HG02763 (cell line): ENCODE measurements at regions not wholly inside any gene's neighbourhood (a gene's known extent, or its start where the extent isn't known, plus 50 kb on each side); places are given as distances from the start of the nearest gene placed in this dataset.
"Not testable (repeated sequence)": the region's sequence is repeated elsewhere in the genome, so short reads cannot be mapped to it uniquely, and the experiment has no call there.

ENCODE experiments used
- ATAC-seq: cut with Tn5 transposase; IDR thresholded peaks from one replicate; pipeline ENCODE4 v1.9.1; 2021; ENCODE audit warnings: mild to moderate bottlenecking, moderate library complexity; ENCODE audit not compliant: unreplicated experiment

DNA sequence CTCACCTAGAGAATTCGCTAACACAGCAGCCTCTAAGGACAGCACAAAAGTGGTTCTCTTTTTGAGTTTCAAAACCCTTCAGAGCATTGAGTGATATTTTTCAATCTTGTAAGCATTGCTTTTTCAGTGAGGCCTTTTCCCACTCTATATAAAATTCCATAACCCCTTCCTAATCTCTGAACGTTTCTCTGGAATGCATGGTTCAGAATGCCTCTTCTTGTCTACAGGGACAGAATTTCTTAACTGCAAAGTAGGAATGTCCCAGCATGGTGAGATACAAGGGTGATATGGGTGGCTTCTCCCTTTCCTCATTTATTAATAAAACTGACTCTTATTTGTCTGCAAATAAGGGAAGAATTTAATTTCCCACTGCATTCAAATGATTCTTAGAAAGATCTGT lies 377.9 kb downstream of the LTN1 start:
- no peak for ATAC-seq

- no peak for ATAC-seq
Observed at GRCh38 chr21:28608646-28609045, 384.0 kb downstream of the LTN1 start.

DNA sequence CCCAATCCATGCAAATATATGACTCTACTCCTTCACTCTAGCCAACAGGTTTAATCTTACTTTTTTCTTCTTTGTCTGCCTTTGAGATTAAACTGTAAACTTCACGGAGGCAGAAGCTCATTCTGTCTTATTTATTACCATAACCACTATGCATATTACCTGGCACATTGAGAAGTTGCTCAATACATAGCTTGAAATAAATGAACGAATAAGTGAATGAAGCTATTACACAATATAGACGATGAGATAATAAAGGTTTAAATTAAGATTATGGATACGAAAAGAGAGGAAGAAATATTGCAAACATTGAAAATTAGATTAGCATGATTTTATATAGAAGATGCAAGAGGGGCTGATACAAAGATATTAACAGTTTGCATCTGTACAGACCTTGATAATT lies 385.1 kb downstream of the LTN1 start:
- no peak for ATAC-seq

DNA sequence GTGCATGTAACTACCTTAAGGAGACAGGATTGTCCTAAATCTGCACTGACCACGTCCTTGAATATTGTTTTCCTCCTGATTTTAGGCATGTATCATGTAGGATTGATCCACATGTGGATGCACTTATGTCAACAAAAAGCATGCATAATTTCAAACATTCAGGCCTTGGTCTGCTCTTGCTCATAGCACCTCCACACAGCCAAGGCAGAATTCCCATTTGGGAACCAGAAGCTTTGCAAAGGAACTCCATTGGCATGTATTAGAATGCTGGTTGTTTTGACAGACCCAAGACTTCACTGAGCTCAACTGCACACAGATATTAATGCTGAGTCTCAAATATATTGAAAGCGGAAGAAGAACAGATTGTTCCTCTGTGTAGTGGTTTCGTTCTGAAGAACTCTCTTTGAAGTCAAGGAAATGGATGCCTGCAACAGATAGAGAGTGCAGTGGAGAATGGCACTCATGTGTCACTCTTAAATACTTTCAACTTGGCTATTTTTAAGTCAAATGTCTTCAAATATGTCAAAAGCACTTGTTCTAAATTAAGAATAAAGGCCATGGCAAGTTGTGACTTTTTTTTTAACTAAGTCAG lies 387.6 kb downstream of the LTN1 start:
- ATAC-seq, result peak; percentile 85

GRCh38 chr21:28602546-28602945 lies 390.1 kb downstream of the LTN1 start:
- no peak for ATAC-seq

- no peak for ATAC-seq
Observed at GRCh38 chr21:28598214-28598613, 394.5 kb downstream of the LTN1 start.

GRCh38 chr21:28592205-28592865 lies 400.3 kb downstream of the LTN1 start:
- ATAC-seq, result no peak

DNA sequence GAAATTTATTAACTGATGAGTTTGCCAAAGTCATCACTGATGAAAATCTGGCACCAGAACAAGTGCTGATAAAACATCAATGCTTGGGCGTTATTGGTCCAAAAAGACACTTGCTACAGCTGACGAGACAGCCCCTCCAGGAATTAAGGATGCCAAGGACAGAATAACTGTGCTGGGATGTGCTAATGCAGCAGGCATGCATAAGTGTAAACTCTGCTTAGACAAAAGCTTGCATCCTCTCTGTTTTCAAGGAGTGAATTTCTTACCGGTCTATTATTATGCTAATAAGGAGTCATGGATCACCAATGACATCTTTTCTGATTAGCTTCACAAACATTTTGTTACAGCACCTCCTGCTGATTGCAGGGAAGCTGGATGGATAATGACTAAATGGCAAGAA lies 402.0 kb downstream of the LTN1 start:
- ATAC-seq, result no peak

- no peak for ATAC-seq
Observed at GRCh38 chr21:28590026-28590425, 402.7 kb downstream of the LTN1 start.

DNA sequence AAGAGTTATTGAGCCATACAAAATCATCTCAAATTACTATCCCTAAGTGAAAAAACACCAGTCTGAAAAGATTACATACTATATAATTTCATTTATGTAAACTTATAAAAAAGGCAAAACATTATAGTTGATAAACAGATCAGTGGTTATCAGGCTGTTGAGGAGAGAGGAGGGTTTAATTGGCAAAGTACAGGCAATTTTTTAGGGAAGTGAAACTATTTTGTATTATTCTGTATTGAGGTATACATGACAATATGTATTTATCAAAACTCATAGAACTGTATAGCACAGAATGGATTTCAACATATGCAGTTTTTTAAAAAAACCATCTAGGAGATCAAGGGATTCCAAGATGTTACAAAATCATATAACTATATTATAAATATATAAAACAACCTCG lies 403.7 kb downstream of the LTN1 start:
- no peak for ATAC-seq

DNA sequence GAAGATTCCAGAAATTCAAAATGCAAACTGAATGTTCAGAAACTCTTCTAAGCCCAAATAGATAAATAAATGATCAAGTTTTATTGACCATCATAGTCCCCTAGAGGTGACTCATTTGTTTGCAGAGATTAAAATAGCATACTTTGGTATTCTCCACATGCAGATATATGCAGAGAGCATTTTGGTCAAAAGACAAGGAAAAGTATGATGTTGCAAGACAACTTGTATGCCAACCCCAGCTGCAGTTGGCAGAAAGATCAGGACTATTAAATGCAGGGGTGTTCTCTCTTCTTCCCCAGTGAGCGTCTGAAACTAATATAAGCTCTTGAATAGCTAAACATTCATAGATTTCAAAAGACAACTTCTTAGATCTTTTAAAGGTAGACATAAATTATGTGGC lies 404.9 kb downstream of the LTN1 start:
- ATAC-seq, result no peak

DNA sequence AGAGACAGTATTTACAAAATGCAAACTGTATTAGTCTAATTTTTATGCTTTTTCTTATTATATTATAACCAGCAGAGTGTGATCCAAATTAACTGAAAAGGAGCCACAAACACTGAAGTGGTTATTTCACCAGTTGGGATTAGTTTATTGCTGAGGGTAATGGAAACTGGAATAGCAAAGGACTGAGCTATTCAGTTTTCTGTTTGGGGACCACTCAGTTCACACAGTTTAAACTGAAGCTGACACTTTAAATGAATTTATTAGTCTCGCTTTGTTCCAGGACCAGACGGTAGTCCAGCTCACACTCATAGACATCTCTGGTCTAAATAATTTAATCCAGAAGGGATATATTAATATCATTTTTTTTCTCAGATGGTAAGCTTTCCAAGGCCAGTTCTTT lies 410.7 kb downstream of the LTN1 start:
- ATAC-seq, result no peak

GRCh38 chr21:28581311-28581731 lies 411.4 kb downstream of the LTN1 start:
- not testable (repeated sequence) for ATAC-seq

GRCh38 chr21:28580585-28580984 lies 412.1 kb downstream of the LTN1 start:
- ATAC-seq, result no peak

DNA sequence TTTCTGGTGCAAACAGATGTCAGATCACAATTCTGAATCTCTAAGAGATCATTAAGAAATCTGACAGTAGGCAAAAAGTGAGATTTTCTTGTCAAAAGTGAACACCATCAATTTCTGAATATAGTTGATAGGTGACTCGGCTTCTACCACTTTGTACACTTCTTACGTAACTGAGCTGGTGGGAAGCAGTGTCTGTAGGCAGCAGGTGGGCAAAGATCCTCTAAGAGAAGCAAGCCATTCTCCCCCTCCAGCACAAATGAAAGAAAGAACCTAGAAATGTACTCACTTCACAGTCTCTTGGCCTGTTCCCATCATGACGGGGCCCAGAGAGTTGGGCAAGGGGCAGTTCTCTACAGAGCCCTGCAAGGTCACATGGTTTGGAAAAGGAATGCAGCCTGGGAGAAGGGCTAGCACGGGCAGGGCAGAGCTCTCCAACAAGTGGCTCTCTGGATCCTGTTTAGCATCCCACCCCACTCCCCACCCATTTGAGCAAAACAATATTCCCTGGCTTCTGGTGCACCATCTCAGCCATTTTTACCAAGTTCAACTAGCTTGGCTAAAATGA lies 412.6 kb downstream of the LTN1 start:
- ATAC-seq, result no peak

- ATAC-seq, result no peak
Observed at GRCh38 chr21:28568692-28569091, 424.0 kb downstream of the LTN1 start.

- not testable (repeated sequence) for ATAC-seq
Observed at GRCh38 chr21:28563933-28564332, 428.7 kb downstream of the LTN1 start.

DNA sequence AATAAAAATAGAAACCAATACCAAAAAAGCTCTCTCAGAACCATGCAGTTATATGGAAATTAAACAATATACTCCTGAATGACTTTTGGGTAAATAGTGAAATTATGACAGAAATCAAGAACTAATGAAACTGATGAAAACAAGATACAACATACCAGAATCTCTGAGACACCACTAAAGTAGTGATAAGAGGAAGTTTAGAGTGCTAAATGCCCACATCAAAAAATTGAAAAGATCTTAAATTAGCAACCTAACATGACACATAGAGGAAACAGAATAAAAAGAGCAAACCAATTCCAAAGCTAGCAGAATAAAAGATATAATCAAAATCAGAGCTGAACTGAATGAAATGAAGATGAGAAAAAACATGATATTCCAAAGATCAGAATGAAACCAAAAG lies 430.9 kb downstream of the LTN1 start:
- ATAC-seq, result no peak

GRCh38 chr21:28554660-28555475 lies 437.8 kb downstream of the LTN1 start:
- no peak for ATAC-seq

GRCh38 chr21:28550057-28550825 lies 442.4 kb downstream of the LTN1 start:
- ATAC-seq, result no peak

GRCh38 chr21:28548291-28548690 lies 444.4 kb downstream of the LTN1 start:
- ATAC-seq, result no peak
